HEK293 (cell line): ENCODE measurements at regions not wholly inside any gene's neighbourhood (a gene's known extent, or its start where the extent isn't known, plus 50 kb on each side); places are given as distances from the start of the nearest gene placed in this dataset.

Experiments
- CTCF ChIA-PET: fragments of 350-600 bp; formaldehyde crosslinking; extraction: SDS; loops from one replicate; lab custom pipeline; 2021; ENCODE audit warnings: antibody characterized with exemption; lab: Yijun Ruan, JAX
- POLR2A ChIA-PET: fragments of 300-600 bp; formaldehyde crosslinking; extraction: SDS; loops from one replicate; lab custom pipeline; 2020; ENCODE audit warnings: antibody characterized with exemption, inconsistent platforms; lab: Yijun Ruan, JAX
- H3K27ac ChIP-seq: fragments of 200-500 bp; sonication (Bioruptor generic); 2 replicates; pipeline ENCODE4 v1.5.1; 2014; ENCODE audit warnings: low read depth, low read length, control low read depth, inconsistent platforms; ENCODE audit errors: extremely low read depth
- H3K36me3 ChIP-seq, 2 experiments: fragments of 200-500 bp in 1 of 2; sonication (Bioruptor generic) in 1 of 2; 1 replicate in 1 of 2; 2 replicates in 1 of 2; pipeline ENCODE4 v1.5.1; 2014 to 2017; ENCODE audit warnings: inconsistent platforms in 2 of 2, low read length in 2 of 2; ENCODE audit not compliant: control insufficient read depth in 2 of 2, insufficient read depth in 1 of 2
- H3K4me1 ChIP-seq: fragments of 200-500 bp; sonication (Bioruptor generic); 2 replicates; pipeline ENCODE4 v1.5.1; 2014; ENCODE audit warnings: mild to moderate bottlenecking, low read length, inconsistent platforms; ENCODE audit not compliant: control insufficient read depth, insufficient read depth
- H3K4me3 ChIP-seq: 2 replicates; pipeline ENCODE4 v1.5.1; 2011; ENCODE audit warnings: low read depth, mild to moderate bottlenecking, control low read depth, low read length, moderate library complexity
- H3K9me3 ChIP-seq: fragments of 200-500 bp; sonication (Bioruptor generic); 2 replicates; pipeline ENCODE4 v1.5.1; 2014; ENCODE audit warnings: low read depth, low read length, inconsistent platforms; ENCODE audit not compliant: control insufficient read depth, insufficient read depth
- AEBP2 ChIP-seq: fragments of 450-650 bp; formaldehyde crosslinking; IDR thresholded peaks from 2 replicates; pipeline ENCODE4 v1.5.1; 2016; ENCODE audit warnings: missing biosample characterization, missing genetic modification characterization, borderline replicate concordance
- PRDM1 ChIP-seq: fragments of 450-650 bp; formaldehyde crosslinking; IDR thresholded peaks from 2 replicates; pipeline ENCODE4; 2016; ENCODE audit warnings: missing biosample characterization, missing genetic modification characterization
- SALL2 ChIP-seq: fragments of 450-650 bp; formaldehyde crosslinking; IDR thresholded peaks from 2 replicates; pipeline ENCODE4 v1.5.0; 2017; ENCODE audit warnings: missing biosample characterization, mild to moderate bottlenecking, missing genetic modification characterization, borderline replicate concordance
- SCRT2 ChIP-seq: fragments of 450-650 bp; formaldehyde crosslinking; IDR thresholded peaks from 2 replicates; pipeline ENCODE4 v1.5.1; 2016; ENCODE audit warnings: missing biosample characterization, missing genetic modification characterization
- TRIM28 ChIP-seq: IDR thresholded peaks from 2 replicates; pipeline ENCODE4 v1.6.1; 2011; ENCODE audit warnings: low read length, control low read depth, borderline replicate concordance
- ZBTB21 ChIP-seq: fragments of 450-650 bp; formaldehyde crosslinking; IDR thresholded peaks from 2 replicates; pipeline ENCODE4 v1.5.1; 2017; ENCODE audit warnings: missing biosample characterization, missing genetic modification characterization
- ZBTB6 ChIP-seq: fragments of 450-650 bp; formaldehyde crosslinking; IDR thresholded peaks from 2 replicates; pipeline ENCODE4 v1.5.1; 2017; ENCODE audit warnings: missing biosample characterization, missing genetic modification characterization
- ZBTB7A ChIP-seq: fragments of 450-650 bp; formaldehyde crosslinking; IDR thresholded peaks from 2 replicates; pipeline ENCODE4 v1.5.1; 2016; ENCODE audit warnings: low read depth, missing biosample characterization, missing genetic modification characterization
- ZBTB8A ChIP-seq: fragments of 450-650 bp; formaldehyde crosslinking; IDR thresholded peaks from 2 replicates; pipeline ENCODE4 v1.5.1; 2016; ENCODE audit warnings: missing biosample characterization, missing genetic modification characterization
- ZFP3 ChIP-seq: fragments of 450-650 bp; formaldehyde crosslinking; IDR thresholded peaks from 2 replicates; pipeline ENCODE4 v1.5.1; 2016; ENCODE audit warnings: low read depth, missing biosample characterization, missing genetic modification characterization
- ZNF132 ChIP-seq: fragments of 450-650 bp; formaldehyde crosslinking; IDR thresholded peaks from 2 replicates; pipeline ENCODE4 v1.5.1; 2017; ENCODE audit warnings: missing biosample characterization, missing genetic modification characterization, borderline replicate concordance
- ZNF16 ChIP-seq: fragments of 450-650 bp; formaldehyde crosslinking; IDR thresholded peaks from 2 replicates; pipeline ENCODE4 v1.5.1; 2016; ENCODE audit warnings: low read depth, missing biosample characterization, missing genetic modification characterization
- ZNF169 ChIP-seq: fragments of 450-650 bp; formaldehyde crosslinking; IDR thresholded peaks from 2 replicates; pipeline ENCODE4 v1.5.1; 2016; ENCODE audit warnings: missing biosample characterization, missing genetic modification characterization
- ZNF37A ChIP-seq: fragments of 450-650 bp; IDR thresholded peaks from 2 replicates; pipeline ENCODE4 v1.5.1; 2018; ENCODE audit warnings: missing biosample characterization, missing genetic modification characterization
- ZNF449 ChIP-seq: fragments of 450-650 bp; formaldehyde crosslinking; IDR thresholded peaks from 2 replicates; pipeline ENCODE4 v1.5.1; 2017; ENCODE audit warnings: missing biosample characterization, mild to moderate bottlenecking, missing genetic modification characterization, moderate library complexity
- ZNF530 ChIP-seq: fragments of 450-650 bp; formaldehyde crosslinking; IDR thresholded peaks from 2 replicates; pipeline ENCODE4 v1.5.1; 2016; ENCODE audit warnings: low read depth, missing biosample characterization, missing genetic modification characterization
- ZNF555 ChIP-seq: fragments of 450-650 bp; formaldehyde crosslinking; conservative IDR thresholded peaks from 2 replicates; pipeline ENCODE4 v1.5.1; 2017; ENCODE audit warnings: missing biosample characterization, mild to moderate bottlenecking, missing genetic modification characterization, inconsistent platforms
- ZNF571 ChIP-seq: fragments of 450-650 bp; formaldehyde crosslinking; IDR thresholded peaks from 2 replicates; pipeline ENCODE4 v1.5.0; 2017; ENCODE audit warnings: missing biosample characterization, missing genetic modification characterization
- ZNF704 ChIP-seq: fragments of 450-650 bp; formaldehyde crosslinking; IDR thresholded peaks from 2 replicates; pipeline ENCODE4 v1.5.1; 2016; ENCODE audit warnings: missing biosample characterization, missing genetic modification characterization

- no peaks in the 10 kb centered on the region for H3K36me3 ChIP-seq
- no peaks in the 10 kb centered on the region for H3K4me1 ChIP-seq
- ChIA-PET POLR2A (interaction anchor here (0.7 kb wide), 1 partner anchor 645 kb away, joined by 3 read pairs; no protein-coding TSS in a partner anchor), CTCF (interaction anchor here (0.6 to 4.2 kb wide), 4 partner anchors 14 to 87 kb away, joined by 3 to 12 read pairs (median 6); no protein-coding TSS in a partner anchor)
- TF ChIP-seq ZBTB7A (tag by site-specific recombination) (no peak), ZNF132 (tag by site-specific recombination) (no peak), ZNF449 (tag by site-specific recombination) (no peak), ZNF169 (tag by site-specific recombination) (no peak)
- H3K9me3 ChIP-seq = no peaks in the 10 kb centered on the region
- H3K27ac ChIP-seq = no peak overlapping the region
- no peak overlapping the region for H3K4me3 ChIP-seq
These were observed 77.1 kb upstream of the NBL1 start for GRCh38 chr1:19567041-19567440.

GRCh38 chr1:19564366-19564765 lies 79.0 kb upstream of the CAPZB start:
- no peak for TF ChIP-seq ZFP3 (tag by site-specific recombination)
- no peak for TF ChIP-seq ZBTB8A (tag by site-specific recombination)
- TF ChIP-seq ZBTB21 = no peak
- TF ChIP-seq SCRT2 = no peak
- TF ChIP-seq ZNF37A = no peak
- no peak for TF ChIP-seq ZNF530 (tag by site-specific recombination)
- TF ChIP-seq ZNF571 = no peak
- no peak for TF ChIP-seq AEBP2
- TF ChIP-seq SALL2 (tag by site-specific recombination) = no peak
- no peak for TF ChIP-seq ZBTB7A (tag by site-specific recombination)
- TF ChIP-seq ZBTB6 (tag by site-specific recombination) = no peak
- TF ChIP-seq ZNF16 (tag by site-specific recombination) = no peak
- no peak for TF ChIP-seq ZNF704 (tag by site-specific recombination)
- TF ChIP-seq PRDM1 (tag by site-specific recombination) = no peak
- no peak for TF ChIP-seq TRIM28
- no peak for TF ChIP-seq ZNF555 (tag by site-specific recombination)
- Histone ChIP-seq H3K36me3 (no peaks in the 10 kb centered on the region), H3K9me3 (no peaks in the 10 kb centered on the region), H3K27ac (no peak overlapping the region), H3K4me3 (no peak overlapping the region), H3K4me1 (no peaks in the 10 kb centered on the region)
- POLR2A ChIA-PET = no interaction called here
- CTCF ChIA-PET = interaction anchor here (0.7 to 2.6 kb wide), 3 partner anchors 17 to 324 kb away, joined by 3 to 11 read pairs (median 5); no protein-coding TSS in a partner anchor
